ENCODE measurements at regions not wholly inside any gene's neighbourhood (a gene's known extent, or its start where the extent isn't known, plus 50 kb on each side); places are given as distances from the start of the nearest gene placed in this dataset.

DNA sequence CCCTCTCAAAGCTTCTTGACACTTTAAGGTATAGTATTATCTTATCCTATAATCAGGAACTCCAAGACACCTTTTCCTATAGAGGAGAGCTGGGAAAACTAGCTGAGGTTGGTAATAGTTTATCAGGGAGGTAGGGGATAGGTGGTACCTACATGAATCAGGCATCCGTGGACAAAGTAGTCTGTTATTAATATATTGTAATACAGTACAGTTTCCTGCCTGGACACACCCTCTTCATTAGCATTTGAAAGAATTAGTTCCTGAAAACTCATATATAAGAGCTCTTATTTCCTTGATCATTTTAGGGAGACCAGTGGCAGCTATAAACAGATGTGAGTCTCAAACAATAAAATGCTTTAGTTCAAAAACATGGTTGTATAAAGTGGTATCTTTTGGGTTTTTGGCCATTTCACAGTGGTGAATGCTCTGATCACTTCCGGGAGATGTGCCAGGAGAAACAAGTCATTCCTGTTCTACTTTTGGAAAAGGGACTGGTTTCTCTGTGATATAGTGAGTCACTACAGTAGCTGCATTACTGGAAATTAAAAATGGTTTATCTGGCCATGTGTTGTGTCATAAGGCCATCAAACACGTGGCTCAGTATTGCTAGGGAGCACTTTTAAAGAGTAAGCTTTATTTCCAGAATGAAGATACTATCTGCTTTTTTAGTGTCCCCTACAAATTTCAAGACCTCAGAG lies 98.1 kb downstream of the KLRB1 start:
- Histone ChIP-seq H4K20me1 (ENCODE audit: control insufficient read depth, insufficient read depth, insufficient read length) (no peaks in the 10 kb centered on the region), H3K9ac (ENCODE audit: extremely low read depth, insufficient read length, low read length) (no peak overlapping the region), H4K8ac (replicated peaks; ENCODE audit: insufficient read length, low read depth, low read length) (no peak overlapping the region), H2BK120ac (ENCODE audit: low read depth, low read length, poor library complexity, severe bottlenecking) (no peak overlapping the region), H2BK5ac (ENCODE audit: insufficient read length, low read length) (no peak overlapping the region), H3K27me3 (ENCODE audit: insufficient read depth, low read length) (no peaks in the 10 kb centered on the region), H3K9me3 (ENCODE audit: control insufficient read depth, low read depth, low read length) (no peaks in the 10 kb centered on the region), H3K14ac (ENCODE audit: insufficient read depth, low read length) (no peak overlapping the region), H2AFZ (ENCODE audit: low read length) (no peak overlapping the region), H2BK20ac (ENCODE audit: low read depth, low read length, poor library complexity, severe bottlenecking) (no peak overlapping the region), H3K23me2 (ENCODE audit: insufficient read length, low read depth, low read length, poor library complexity, severe bottlenecking) (no peaks in the 10 kb centered on the region), H3K4me2 (ENCODE audit: insufficient read depth, insufficient read length, low read length) (no peak overlapping the region), H3K79me2 (ENCODE audit: insufficient read depth, low read length) (no peaks in the 10 kb centered on the region), H3K23ac (ENCODE audit: insufficient read length, low read depth, low read length) (no peak overlapping the region), H3T11ph (ENCODE audit: low read length) (no peak overlapping the region), H3K79me1 (ENCODE audit: insufficient read depth, low read depth, low read length, poor library complexity, severe bottlenecking) (no peaks in the 10 kb centered on the region), H3K4me1 (ENCODE audit: insufficient read depth, low read length) (no peaks in the 10 kb centered on the region), H3K4ac (ENCODE audit: low read depth, low read length) (no peak overlapping the region), H3K18ac (ENCODE audit: insufficient read length, low read depth, low read length) (no peak overlapping the region), H3K56ac (ENCODE audit: insufficient read length, low read depth, low read length) (no peak overlapping the region), H2BK12ac (ENCODE audit: insufficient read length, low read depth, low read length) (no peak overlapping the region), H4K91ac (ENCODE audit: insufficient read length, low read depth, low read length) (no peak overlapping the region), H2AK5ac (ENCODE audit: insufficient read length, low read length) (no peak overlapping the region), H2BK15ac (ENCODE audit: low read depth, low read length) (no peak overlapping the region), H3K27ac (ENCODE audit: insufficient read length, low read depth, low read length) (no peak overlapping the region), H4K5ac (ENCODE audit: insufficient read length, low read depth, low read length) (no peak overlapping the region)
- TF ChIP-seq, protein P1, sequence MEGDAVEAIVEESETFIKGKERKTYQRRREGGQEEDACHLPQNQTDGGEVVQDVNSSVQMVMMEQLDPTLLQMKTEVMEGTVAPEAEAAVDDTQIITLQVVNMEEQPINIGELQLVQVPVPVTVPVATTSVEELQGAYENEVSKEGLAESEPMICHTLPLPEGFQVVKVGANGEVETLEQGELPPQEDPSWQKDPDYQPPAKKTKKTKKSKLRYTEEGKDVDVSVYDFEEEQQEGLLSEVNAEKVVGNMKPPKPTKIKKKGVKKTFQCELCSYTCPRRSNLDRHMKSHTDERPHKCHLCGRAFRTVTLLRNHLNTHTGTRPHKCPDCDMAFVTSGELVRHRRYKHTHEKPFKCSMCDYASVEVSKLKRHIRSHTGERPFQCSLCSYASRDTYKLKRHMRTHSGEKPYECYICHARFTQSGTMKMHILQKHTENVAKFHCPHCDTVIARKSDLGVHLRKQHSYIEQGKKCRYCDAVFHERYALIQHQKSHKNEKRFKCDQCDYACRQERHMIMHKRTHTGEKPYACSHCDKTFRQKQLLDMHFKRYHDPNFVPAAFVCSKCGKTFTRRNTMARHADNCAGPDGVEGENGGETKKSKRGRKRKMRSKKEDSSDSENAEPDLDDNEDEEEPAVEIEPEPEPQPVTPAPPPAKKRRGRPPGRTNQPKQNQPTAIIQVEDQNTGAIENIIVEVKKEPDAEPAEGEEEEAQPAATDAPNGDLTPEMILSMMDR (conservative IDR thresholded peaks at IDR 0.05): no peak
- no peaks in the 10 kb centered on the region for H3K4me1 Mint-ChIP-seq
- H3K27ac Mint-ChIP-seq: no peak overlapping the region
- no peaks in the 10 kb centered on the region for H3K27me3 Mint-ChIP-seq (ENCODE audit: low read depth)
- no peaks in the 10 kb centered on the region for H3K9me3 Mint-ChIP-seq
- DNase-seq: no peak
- H3K36me3 Mint-ChIP-seq (ENCODE audit: insufficient read depth in 1 of 3, low read depth in 3 of 3): no peaks in the 10 kb centered on the region
- WGBS (ENCODE audit: extremely low coverage, insufficient read length, low lambda C conversion rate): no CpG with 5 or more reads among the region's 3 CpGs
- no peak overlapping the region for H3K4me3 Mint-ChIP-seq

Data from H9 (cell line).